ENCODE measurements at regions not wholly inside any gene's neighbourhood (a gene's known extent, or its start where the extent isn't known, plus 50 kb on each side); places are given as distances from the start of the nearest gene placed in this dataset.
"Not testable (repeated sequence)": the region's sequence is repeated elsewhere in the genome, so short reads cannot be mapped to it uniquely, and the experiment has no call there.

- no peak overlapping the region for H3K4me3 ChIP-seq
- peak overlapping the region in 1 of 21 experiments; percentile 6 for H3K27ac ChIP-seq
Measured at GRCh38 chr15:92848464-92848851, 51.7 kb upstream of the CHD2 start.

DNA sequence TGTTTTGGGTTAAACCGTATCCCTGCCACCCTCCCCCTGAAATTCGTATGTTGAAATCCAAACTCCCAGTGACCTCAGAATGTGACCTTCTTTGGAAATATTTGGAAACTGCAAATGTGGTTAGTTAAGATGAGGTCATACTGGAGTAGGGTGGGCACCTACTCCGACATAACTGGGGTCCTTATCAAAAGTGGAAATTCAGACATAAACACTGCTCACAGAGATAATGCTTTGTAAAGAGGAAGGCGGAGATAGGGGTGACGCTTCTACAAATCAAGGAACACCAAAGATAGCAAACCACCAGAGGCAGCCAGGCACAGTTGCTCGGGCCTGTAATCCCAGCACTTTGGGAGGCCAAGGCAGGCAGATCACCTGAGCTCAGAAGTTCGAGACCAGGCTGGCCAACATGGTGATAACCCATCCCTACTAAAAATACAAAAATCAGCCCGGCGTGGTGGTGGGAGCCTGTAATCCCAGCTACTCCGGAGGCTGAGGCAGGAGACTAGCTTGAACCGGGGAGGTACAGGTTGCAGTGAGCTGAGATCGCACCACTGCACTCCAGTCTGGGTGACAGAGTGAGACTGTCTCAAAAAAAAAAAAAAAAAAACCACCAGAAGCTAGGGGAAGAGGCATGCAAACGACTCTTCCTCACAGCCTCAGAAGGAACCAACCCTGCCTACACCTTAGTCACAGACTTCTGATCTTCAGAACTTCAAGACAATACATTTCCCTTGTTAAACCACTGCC is 51.1 kb upstream of the CHD2 start:
- Histone ChIP-seq H3K4me3 (no peak overlapping the region), H3K27ac (peak overlapping the region in 3 of 21 experiments; percentile 6 to 58 (median 34))

DNA sequence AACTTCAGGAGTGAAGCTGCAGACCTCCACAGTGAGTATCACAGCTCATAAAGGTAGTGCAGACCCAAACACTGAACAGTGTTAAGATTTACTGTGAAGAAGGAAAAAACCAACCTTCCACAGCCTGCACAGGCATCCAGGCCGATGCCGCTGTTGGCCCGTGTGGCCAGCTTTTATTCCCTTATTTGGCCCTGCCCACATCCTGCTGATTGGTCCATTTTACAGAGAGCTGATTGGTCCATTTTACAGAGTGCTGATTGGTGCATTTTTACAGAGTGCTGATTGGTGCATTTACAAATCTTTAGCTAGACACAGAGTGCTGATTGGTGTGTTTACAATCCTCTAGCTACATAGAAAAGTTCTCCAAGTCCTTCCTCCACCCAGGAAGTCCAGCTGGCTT is 49.9 kb upstream of the CHD2 start:
- H3K4me3 ChIP-seq: not testable (repeated sequence)
- peak overlapping the region in 2 of 21 experiments; percentile 6 to 13 for H3K27ac ChIP-seq

All from skin epidermis (tissue), 12 donors.